HG03565 (cell line): ENCODE measurements at regions not wholly inside any gene's neighbourhood (a gene's known extent, or its start where the extent isn't known, plus 50 kb on each side); places are given as distances from the start of the nearest gene placed in this dataset.

Source experiments
- ATAC-seq: cut with Tn5 transposase; IDR thresholded peaks from one replicate; pipeline ENCODE4 v1.9.1; 2021; ENCODE audit warnings: mild to moderate bottlenecking, moderate library complexity; ENCODE audit not compliant: unreplicated experiment

- ATAC-seq, result no peak
These were observed 210.3 kb upstream of the EPHA5 start for GRCh38 chr4:65880594-65880993.

DNA sequence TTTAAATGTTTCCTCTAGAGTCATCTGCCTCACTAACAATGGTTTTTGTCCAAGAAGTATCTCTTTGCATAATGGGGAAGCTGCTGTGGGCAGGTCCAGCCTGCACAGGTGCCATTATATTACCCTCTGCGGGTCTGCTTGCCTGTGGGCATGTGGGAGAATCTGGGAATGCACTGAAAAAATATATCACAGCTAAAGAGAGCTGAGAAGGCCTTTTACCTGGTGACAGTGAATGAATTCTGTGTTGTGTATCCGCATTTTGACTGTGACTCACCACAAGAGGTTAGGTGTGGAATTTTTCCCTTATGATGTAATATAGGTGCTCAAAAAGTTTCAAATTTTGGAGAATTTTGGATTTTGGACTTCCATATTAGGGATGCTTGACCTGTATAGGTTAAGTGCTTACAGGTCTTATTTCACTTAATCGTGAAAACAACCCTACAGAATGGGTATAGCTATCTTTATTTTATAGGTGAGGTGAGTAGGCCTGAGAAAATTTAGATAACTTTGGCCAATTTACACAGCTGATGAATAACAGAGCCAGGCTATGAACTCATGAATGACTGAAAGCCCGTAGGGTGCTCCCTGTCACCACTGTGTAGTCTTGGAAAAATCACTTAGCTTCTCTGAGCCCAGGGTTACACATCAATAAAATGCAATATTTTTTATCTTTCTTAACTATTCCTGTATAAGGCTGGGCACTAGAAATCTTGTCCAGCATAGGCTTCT is 198.0 kb upstream of the EPHA5 start:
- ATAC-seq, result no peak

- ATAC-seq, result no peak
These were observed 195.2 kb upstream of the EPHA5 start for GRCh38 chr4:65865489-65865888.

GRCh38 chr4:65861993-65862392 is 191.7 kb upstream of the EPHA5 start:
- ATAC-seq, result no peak

DNA sequence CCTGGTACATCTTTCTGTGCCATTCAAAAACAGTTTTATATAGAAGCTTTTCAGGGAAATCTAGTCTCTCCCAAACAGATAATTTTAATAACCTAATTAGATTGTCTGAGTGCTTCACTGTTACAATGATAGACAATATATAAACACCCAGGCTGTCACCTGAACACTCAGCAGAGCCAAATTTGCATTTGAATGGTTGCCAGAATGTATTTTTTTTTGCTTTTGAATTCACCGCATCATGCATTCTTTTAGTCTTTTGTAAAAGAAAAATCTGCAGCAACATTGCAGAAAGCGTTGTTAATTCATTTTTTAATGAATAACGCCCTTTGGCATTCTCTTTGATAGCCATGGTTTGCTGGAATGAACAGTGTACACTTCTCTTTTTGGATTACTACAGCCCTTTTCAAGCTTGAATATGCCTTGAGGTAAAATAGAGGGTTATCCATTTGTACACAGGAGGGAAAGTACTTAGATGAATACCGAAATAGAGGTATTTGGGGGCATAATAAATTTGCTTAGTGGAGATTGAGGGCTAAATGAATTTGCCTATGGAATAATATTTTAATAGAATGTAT is 175.0 kb upstream of the EPHA5 start:
- no peak for ATAC-seq

DNA sequence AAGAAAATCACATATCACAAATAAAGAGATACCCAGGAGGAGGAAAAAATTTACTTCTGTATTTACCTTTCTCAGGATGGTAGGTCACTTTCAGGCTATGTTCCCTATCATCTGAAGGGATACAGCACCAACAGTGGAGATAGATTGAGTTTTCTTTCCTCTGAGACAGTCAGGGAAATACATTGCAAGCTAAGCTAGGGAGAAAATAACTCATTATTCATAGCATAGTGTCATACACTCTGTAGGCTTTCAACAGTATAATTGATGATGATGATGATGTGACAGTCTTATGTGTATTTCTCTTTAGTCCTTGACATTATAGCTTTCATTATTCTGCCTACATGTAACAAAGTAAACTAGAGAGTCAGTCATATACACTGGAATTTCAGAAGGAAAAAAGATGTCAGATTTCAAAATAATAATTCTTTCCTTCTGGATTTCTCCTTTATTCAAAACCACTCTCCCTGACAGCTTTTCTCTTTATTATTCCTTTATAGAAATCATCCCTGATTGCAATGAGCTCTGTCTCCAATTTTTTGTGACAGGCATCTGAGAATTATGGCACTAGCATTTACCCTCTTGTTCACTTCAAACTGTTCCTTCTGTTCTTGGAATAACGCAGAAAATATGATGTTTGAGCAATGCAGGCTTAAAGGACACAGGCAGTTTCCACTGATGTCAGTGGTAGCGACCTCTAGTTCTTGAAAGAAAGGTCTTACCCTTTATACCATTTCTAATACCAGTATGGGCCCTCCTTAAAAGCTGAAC is 169.1 kb upstream of the EPHA5 start:
- no peak for ATAC-seq

- ATAC-seq, result no peak
These were observed 164.4 kb upstream of the EPHA5 start for GRCh38 chr4:65834707-65835106.

DNA sequence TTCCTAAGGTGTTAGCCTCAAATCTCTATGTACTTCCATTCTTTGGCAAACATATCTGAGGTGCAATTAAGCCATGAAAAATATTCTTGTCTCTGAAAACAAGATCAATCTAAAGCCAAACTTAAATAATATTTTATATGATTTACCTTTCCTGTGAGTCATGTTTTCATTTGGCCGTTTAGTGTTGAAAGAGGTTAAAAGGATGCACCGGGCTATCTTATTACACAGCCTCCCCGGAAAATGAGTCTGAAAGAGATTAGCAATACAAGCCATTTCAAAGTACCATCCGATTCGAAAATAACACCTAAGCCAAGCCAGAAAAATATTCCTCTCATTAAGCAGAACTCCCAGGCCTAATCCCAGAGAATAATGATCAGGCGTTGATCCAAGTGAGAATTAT is 161.5 kb upstream of the EPHA5 start:
- ATAC-seq, result no peak

GRCh38 chr4:65825116-65825753 is 154.9 kb upstream of the EPHA5 start:
- no peak for ATAC-seq

DNA sequence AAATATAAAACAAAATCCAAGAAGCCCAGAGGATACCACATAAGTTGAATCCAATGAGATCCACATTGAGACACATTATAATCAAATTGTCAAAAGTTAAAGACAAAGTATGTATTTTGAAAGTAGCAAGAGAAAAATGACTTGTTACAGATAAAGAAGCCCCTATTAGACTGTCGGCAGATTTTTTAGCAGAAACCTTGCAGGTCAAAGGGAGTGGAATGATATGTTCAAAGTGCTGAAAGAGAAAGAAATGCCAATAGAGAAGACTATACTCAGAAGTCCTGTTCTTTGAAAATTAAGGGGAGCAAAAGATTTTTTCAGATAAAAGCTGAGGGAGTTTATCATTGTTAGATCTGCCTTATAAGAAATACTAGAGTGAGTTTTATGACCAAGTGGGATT is 148.9 kb upstream of the EPHA5 start:
- ATAC-seq, result no peak

GRCh38 chr4:65805936-65806335 is 135.6 kb upstream of the EPHA5 start:
- ATAC-seq, result no peak

DNA sequence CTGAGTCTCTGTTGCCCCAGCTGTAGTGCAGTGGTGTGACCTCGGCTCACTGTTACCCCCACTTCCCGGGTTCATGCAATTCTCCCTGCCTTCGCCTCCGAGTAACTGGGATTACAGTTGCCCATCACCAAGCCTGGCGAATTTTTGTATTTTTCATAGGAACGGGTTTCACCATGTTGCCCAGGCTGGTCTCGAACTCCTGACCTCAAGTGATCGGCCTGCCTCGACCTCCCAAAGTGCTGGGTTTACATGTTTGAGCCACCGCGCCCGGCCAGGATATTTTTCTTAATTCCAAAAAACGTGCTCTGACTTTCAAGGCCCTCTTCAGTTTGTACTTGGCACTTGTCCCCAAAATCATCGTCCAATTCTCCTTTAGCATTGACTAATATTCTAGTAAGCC is 129.2 kb upstream of the EPHA5 start:
- no peak for ATAC-seq

- no peak for ATAC-seq
These were observed 128.3 kb upstream of the EPHA5 start for GRCh38 chr4:65798498-65799127.

DNA sequence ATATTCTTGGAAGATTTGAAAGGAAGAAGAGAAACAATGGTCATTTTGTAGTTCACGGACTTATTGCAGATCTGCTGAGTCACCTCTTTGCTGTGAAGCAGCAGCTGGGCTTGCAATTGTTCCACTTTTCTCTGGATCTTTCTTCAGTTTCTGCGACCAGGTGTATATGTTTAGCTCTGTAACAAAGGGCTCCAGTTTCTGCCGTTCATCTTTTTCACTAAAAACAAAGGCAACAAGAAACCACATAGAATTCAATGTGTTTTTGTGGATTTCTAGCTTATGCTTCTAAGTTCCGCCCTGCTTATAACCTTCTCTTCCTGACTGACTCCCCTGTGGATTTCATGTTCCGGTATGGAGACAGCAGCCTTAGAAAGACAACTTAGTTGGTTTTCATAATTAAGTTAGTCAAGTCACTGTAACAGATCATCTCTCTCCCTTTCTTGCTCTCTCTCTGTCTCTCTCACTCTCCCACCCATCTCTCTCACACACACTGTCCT is 121.6 kb upstream of the EPHA5 start:
- no peak for ATAC-seq

DNA sequence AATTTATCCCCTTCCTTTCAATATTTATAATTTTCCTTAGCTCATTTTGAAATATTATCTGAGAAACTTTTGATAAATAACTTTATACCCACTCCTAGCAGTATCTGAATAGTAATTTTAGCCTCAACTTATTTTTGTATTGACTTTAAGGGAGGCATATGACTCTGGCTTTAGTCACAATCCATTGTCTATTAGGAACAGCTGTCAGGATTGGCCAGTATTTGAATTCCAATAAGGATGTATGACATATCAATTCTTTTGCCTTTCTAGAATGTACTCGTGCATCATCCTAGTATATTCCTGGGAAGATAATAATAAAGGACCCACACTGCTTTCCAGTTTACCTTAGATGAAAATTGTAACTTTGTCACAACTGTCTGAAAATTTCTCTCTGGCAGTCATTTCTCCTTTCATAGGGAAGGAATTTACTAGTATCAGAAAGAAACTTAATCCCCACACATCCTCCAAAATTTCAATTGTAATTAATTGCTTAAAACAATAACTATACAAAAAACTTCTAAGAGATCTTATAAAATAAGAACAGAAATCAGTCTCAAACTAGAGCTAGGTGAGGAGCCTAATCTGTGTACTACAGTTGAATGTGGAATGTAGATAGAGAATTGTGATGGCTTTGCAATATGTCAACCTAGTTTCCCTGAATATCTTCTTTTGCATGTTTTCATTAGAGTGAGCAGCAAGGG is 121.0 kb upstream of the EPHA5 start:
- no peak for ATAC-seq

GRCh38 chr4:65789805-65790204 is 119.5 kb upstream of the EPHA5 start:
- ATAC-seq, result no peak

GRCh38 chr4:65789341-65789740 is 119.1 kb upstream of the EPHA5 start:
- no peak for ATAC-seq

DNA sequence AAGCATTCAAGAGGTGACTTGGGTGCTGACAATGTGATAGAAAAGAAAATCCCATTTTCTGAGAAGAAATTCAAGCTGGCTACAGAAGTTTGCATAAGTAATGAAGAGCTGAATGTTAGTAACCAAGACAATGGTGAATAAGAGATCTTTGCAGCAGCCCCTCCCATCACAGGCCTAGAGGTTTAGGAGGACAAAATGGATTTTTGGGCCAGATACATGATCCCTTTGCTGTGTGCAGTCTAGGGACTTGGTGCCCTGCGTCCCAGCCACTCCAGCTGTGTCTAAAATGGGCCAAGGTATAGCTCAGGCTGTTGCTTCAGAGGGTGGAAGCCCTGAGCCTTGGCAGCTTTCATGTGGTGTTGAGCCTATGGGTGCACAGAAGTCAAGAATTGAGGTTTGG is 107.0 kb upstream of the EPHA5 start:
- no peak for ATAC-seq

- ATAC-seq, result no peak
These were observed 103.3 kb upstream of the EPHA5 start for GRCh38 chr4:65773636-65774035.

DNA sequence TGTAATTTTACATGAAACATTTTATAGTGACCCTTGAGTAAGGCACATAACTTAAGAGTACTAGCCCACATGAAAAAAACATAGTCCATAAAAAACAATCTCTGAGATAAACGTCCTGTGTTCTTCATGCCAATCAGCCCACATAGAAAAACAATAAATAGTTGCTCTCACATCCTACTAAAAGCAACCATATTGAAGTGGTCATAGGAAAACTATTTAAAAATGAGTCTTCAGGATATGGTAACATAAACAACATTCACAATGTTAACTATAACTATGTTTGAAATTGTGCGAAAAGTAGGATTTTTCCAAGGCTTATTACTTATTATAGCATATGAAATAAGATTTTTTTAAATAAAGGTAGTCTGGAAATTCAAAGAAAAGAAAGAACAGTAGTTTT is 77.1 kb upstream of the EPHA5 start:
- no peak for ATAC-seq
